ENCODE measurements at regions not wholly inside any gene's neighbourhood (a gene's known extent, or its start where the extent isn't known, plus 50 kb on each side); places are given as distances from the start of the nearest gene placed in this dataset.

GRCh38 chr1:8133190-8133589 is 107.1 kb upstream of the ERRFI1 start:
- TF ChIP-seq, protein P1, sequence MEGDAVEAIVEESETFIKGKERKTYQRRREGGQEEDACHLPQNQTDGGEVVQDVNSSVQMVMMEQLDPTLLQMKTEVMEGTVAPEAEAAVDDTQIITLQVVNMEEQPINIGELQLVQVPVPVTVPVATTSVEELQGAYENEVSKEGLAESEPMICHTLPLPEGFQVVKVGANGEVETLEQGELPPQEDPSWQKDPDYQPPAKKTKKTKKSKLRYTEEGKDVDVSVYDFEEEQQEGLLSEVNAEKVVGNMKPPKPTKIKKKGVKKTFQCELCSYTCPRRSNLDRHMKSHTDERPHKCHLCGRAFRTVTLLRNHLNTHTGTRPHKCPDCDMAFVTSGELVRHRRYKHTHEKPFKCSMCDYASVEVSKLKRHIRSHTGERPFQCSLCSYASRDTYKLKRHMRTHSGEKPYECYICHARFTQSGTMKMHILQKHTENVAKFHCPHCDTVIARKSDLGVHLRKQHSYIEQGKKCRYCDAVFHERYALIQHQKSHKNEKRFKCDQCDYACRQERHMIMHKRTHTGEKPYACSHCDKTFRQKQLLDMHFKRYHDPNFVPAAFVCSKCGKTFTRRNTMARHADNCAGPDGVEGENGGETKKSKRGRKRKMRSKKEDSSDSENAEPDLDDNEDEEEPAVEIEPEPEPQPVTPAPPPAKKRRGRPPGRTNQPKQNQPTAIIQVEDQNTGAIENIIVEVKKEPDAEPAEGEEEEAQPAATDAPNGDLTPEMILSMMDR (IDR thresholded peaks at IDR 0.05; ENCODE audit: control extremely low read depth, extremely low read depth, low read depth, missing control alignments), result no peak
- POLR2A ChIA-PET, result interaction anchor here (0.5 kb wide), 1 partner anchor 133 kb away, joined by 7 read pairs; no protein-coding TSS in a partner anchor
- CTCF ChIA-PET, result interaction anchor here (1.2 to 1.3 kb wide), 2 partner anchors 14 to 15 kb away, joined by 3 to 4 read pairs; no protein-coding TSS in a partner anchor
- DNase-seq (ENCODE audit: extremely low spot score), result no peak

GRCh38 chr1:8127171-8127641 is 101.1 kb upstream of the ERRFI1 start:
- no peak for DNase-seq (ENCODE audit: extremely low spot score)

DNA sequence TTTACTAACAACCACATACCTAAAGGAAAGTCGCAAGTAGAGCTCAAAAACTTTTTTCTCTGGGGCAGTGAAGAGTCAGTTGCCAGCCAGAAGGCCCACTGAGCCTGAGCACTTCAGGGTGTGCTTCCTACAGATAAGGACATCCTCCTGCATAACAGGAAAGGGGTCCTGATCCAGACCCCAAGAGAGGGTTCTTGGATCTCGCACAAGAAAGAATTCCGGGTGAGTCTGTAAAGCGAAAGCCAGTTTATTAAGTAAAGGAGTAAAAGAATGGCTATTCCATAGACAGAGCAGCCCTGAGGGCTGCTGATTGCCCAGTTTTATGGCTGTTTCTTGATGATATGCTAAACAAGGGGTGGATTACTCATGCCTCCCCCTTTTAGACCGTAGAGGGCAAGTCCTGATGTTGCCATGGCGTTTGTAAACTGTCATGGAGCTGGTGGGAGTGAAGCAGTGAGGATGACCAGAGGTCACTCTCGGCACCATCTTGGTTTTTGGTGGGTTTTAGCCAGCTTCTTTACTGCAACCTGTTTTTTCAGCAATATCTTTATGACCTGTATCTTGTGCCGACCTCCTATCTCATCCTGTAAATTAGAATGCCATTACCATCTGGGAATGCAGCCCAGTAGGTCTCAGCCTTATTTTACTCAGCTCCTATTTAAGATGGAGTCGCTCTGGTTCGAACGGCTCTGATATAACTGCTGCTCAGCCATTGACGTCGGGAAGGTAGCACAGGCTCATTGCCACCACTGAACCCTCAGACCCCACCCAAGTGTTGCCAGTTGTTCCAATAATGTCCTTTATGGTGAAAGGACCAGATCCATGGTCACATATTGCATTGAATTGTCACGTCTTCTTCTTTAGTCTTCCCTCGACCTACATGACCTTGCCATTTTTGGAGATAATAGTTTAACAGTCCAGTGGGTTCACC is 96.6 kb upstream of the ERRFI1 start:
- no peak for DNase-seq (ENCODE audit: extremely low spot score)

More at GRCh38 chr1:8127171-8127641, 101.1 kb upstream of the ERRFI1 start:
- ChIA-PET CTCF (interaction anchor here (1.0 to 1.4 kb wide), 3 partner anchors 9 to 16 kb away, joined by 3 to 4 read pairs (median 3); no protein-coding TSS in a partner anchor), POLR2A (no interaction called here)
- TF ChIP-seq, protein P1 (IDR thresholded peaks at IDR 0.05; ENCODE audit: control extremely low read depth, extremely low read depth, low read depth, missing control alignments), result no peak

DNA sequence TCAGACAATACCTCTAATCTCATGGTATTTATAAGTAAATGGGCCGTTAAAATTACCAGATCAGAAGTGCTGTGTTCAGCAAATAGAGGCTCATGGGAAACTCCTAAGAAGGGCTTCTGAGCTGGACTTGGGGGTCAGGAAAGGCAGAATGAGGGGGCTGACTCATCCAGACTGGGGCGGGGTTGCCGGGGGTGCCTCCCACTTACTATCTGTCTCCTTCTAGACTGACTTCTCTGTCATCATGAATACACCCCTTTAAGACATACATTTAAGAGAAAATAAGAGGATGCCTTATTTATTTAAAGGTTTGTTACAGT is 96.0 kb upstream of the ERRFI1 start:
- CTCF ChIA-PET, result no interaction called here
- no peak for DNase-seq (ENCODE audit: extremely low spot score)
- TF ChIP-seq, protein P1 (IDR thresholded peaks at IDR 0.05; ENCODE audit: control extremely low read depth, extremely low read depth, low read depth, missing control alignments), result no peak
- POLR2A ChIA-PET, result interaction anchor here (0.7 kb wide), 2 partner anchors 804 to 1504 kb away, joined by 3 read pairs; no protein-coding TSS in a partner anchor

More for the DNA sequence above, 96.6 kb upstream of the ERRFI1 start:
- ChIA-PET CTCF (no interaction called here), POLR2A (interaction anchor here (0.7 kb wide), 2 partner anchors 804 to 1503 kb away, joined by 3 read pairs; no protein-coding TSS in a partner anchor)
- TF ChIP-seq, protein P1 (IDR thresholded peaks at IDR 0.05; ENCODE audit: control extremely low read depth, extremely low read depth, low read depth, missing control alignments), result no peak

DNA sequence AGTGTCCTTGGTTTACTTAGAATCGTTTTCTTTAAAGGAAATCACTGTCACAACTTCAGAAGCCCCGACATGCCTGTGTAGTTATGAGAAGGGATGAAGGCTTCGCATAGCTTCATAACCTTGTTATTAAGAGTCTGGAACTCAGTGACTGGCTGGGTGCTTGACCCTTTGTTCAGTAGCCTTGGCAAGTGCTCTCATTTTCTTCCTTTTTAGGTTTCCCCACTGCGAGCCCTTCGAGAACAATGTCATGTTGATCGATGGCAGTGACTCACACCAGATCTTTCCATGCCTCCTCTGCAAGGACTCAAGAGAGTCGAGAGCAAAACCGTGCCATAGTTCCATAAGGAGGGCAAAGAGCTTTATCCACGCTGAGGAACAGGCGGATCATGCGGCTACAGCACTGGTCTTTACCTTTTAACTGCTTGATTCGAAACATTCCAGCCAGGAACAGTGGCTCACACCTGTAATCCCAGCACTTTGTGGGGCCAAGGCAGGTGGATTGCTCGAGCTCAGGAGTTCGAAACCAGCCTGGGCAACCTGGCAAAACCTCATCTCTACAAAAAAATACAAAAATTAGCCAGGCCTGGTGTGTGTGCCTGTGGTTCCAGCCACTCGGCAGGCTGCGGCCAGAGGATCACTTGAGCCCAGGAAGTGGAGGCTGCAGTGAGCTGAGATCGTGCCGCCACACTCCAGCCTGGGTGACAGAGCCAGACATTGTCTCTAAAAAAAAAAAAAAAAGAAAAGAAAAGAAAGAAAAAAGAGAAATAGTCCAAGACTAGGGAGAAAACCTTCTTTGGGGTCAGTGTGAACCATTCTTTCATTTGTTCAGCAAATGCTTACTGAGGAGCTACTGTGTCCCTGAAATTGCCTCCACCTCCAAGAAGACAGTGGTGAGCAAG is 95.4 kb upstream of the ERRFI1 start:
- TF ChIP-seq, protein P1 (IDR thresholded peaks at IDR 0.05; ENCODE audit: control extremely low read depth, extremely low read depth, low read depth, missing control alignments), result no peak
- DNase-seq (ENCODE audit: extremely low spot score), result no peak
- ChIA-PET POLR2A (interaction anchor here (0.7 kb wide), 2 partner anchors 805 to 1504 kb away, joined by 3 read pairs; no protein-coding TSS in a partner anchor), CTCF (interaction anchor here (0.7 to 0.8 kb wide), 2 partner anchors 15 to 193 kb away, joined by 3 read pairs; no protein-coding TSS in a partner anchor)

Measured in GM10248 (cell line).